ENCODE measurements at regions not wholly inside any gene's neighbourhood (a gene's known extent, or its start where the extent isn't known, plus 50 kb on each side); places are given as distances from the start of the nearest gene placed in this dataset.

DNA sequence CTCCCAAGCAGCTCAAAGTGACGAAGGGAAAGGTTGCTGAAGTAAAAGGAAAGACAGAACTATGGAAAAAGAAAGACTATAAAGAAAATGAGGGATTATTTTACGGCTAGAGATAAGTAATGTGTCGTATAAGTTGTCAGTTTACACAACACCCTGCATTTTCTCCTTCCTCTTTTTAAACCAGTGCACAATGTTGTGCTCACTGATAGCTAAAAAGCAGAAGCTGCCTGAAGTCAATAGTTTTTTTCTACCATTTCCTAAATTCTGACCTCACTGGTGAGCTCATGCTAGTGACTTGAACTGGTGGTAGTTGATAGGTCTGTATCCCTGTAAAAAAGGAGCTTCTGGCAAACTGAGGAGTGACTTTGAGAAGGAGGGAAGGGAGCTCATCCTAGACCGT lies 368.6 kb upstream of the GBE1 start:
- TF ChIP-seq, protein P1, sequence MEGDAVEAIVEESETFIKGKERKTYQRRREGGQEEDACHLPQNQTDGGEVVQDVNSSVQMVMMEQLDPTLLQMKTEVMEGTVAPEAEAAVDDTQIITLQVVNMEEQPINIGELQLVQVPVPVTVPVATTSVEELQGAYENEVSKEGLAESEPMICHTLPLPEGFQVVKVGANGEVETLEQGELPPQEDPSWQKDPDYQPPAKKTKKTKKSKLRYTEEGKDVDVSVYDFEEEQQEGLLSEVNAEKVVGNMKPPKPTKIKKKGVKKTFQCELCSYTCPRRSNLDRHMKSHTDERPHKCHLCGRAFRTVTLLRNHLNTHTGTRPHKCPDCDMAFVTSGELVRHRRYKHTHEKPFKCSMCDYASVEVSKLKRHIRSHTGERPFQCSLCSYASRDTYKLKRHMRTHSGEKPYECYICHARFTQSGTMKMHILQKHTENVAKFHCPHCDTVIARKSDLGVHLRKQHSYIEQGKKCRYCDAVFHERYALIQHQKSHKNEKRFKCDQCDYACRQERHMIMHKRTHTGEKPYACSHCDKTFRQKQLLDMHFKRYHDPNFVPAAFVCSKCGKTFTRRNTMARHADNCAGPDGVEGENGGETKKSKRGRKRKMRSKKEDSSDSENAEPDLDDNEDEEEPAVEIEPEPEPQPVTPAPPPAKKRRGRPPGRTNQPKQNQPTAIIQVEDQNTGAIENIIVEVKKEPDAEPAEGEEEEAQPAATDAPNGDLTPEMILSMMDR (conservative IDR thresholded peaks at IDR 0.05; ENCODE audit: low read depth, low read length), result no peak
- TF ChIP-seq EZH2 (IDR thresholded peaks at IDR 0.05; ENCODE audit: low read length, unreplicated experiment), result no peak

All from PC-3 (cell line).